B cell (primary cell): ENCODE measurements at regions not wholly inside any gene's neighbourhood (a gene's known extent, or its start where the extent isn't known, plus 50 kb on each side); places are given as distances from the start of the nearest gene placed in this dataset.

ENCODE experiments used
- ATAC-seq: fragments of 200-7000 bp; cut with Tn5 transposase; one replicate; pipeline ENCODE4 v1.10.0; 2021; ENCODE audit warnings: low read depth, mild to moderate bottlenecking, moderate number of reproducible peaks, moderate library complexity
- CTCF ChIA-PET: fragments of 350-600 bp; sonication (Branson Sonifier 250); formaldehyde crosslinking; loops from one replicate; lab custom pipeline; 2021; ENCODE audit warnings: antibody characterized with exemption, inconsistent platforms; lab: Charles Lee
- POLR2A ChIA-PET: fragments of 350-600 bp; sonication (Branson Sonifier 250); formaldehyde crosslinking; loops from one replicate; lab custom pipeline; 2021; ENCODE audit warnings: antibody characterized with exemption; lab: Charles Lee
- DNase-seq: peaks from one replicate; pipeline ENCODE4 v3.0.0; 2013
- H2AFZ ChIP-seq: 2 replicates; pipeline ENCODE4 v1.6.1; 2012; ENCODE audit warnings: mild to moderate bottlenecking, low read depth, low read length; ENCODE audit not compliant: insufficient read depth, poor library complexity, severe bottlenecking
- H3K27ac ChIP-seq, 2 donors: 1 replicate in 1 of 2; 2 replicates in 1 of 2; pipeline ENCODE4 v1.5.1; 2012 to 2013; ENCODE audit warnings: low read length in 2 of 2, mild to moderate bottlenecking in 2 of 2, moderate library complexity in 1 of 2
- H3K27me3 ChIP-seq, 4 experiments: fragments of 200-600 bp in 1 of 4; sonication (generic) in 1 of 4; replicated peaks in 1 of 4; 1 replicate in 2 of 4; 2 replicates in 2 of 4; pipeline versions ENCODE4 v1.6.1 to v1.7.0; 2013 to 2016; ENCODE audit warnings: low read length in 3 of 4, mild to moderate bottlenecking in 2 of 4, mixed read lengths in 1 of 4, moderate library complexity in 1 of 4; ENCODE audit not compliant: insufficient read depth in 4 of 4, control insufficient read depth in 3 of 4; ENCODE audit errors: control extremely low read depth in 1 of 4
- H3K36me3 ChIP-seq, 2 experiments: replicated peaks in 1 of 2; 1 replicate in 1 of 2; 2 replicates in 1 of 2; pipeline versions ENCODE4 v1.6.1 to v1.7.1; 2013; ENCODE audit warnings: low read length in 1 of 2; ENCODE audit not compliant: insufficient read depth in 2 of 2, control insufficient read depth in 1 of 2; ENCODE audit errors: control extremely low read depth in 1 of 2, extremely low read depth in 1 of 2
- H3K4me1 ChIP-seq, 2 donors: fragments of 200-600 bp in 1 of 2; sonication (generic) in 1 of 2; 1 replicate in 1 of 2; 2 replicates in 1 of 2; pipeline versions ENCODE4 v1.5.1 to v1.6.1; 2013 to 2017; ENCODE audit warnings: low read length in 2 of 2; ENCODE audit not compliant: control insufficient read depth in 2 of 2, insufficient read depth in 2 of 2
- H3K4me2 ChIP-seq: replicated peaks from 2 replicates; pipeline ENCODE3; 2012; ENCODE audit warnings: mild to moderate bottlenecking, low read depth, low read length; ENCODE audit not compliant: poor library complexity, severe bottlenecking
- H3K4me3 ChIP-seq, 5 experiments: fragments of 200-600 bp in 1 of 5; sonication (generic) in 1 of 5; 1 replicate in 3 of 5; 2 replicates in 2 of 5; pipeline versions ENCODE4 v1.5.1 to v1.7.0; 2011 to 2016; ENCODE audit warnings: low read length in 4 of 5, mild to moderate bottlenecking in 4 of 5, low read depth in 2 of 5, control low read depth in 1 of 5, moderate library complexity in 1 of 5; ENCODE audit not compliant: insufficient read depth in 1 of 5; ENCODE audit errors: control extremely low read depth in 1 of 5, extremely low read depth in 1 of 5
- H3K79me2 ChIP-seq: fragments of 200-600 bp; sonication (generic); one replicate; pipeline ENCODE4 v1.6.0; 2016; ENCODE audit warnings: low read length; ENCODE audit not compliant: control insufficient read depth, insufficient read depth
- H3K9ac ChIP-seq: fragments of 200-600 bp; sonication (generic); 2 replicates; pipeline ENCODE4 v1.6.1; 2017; ENCODE audit warnings: mild to moderate bottlenecking, low read length, moderate library complexity
- H3K9me3 ChIP-seq, 3 donors: one replicate each; pipeline versions ENCODE4 v1.6.1 to v1.7.1; 2013; ENCODE audit warnings: low read length in 2 of 3; ENCODE audit not compliant: control insufficient read depth in 2 of 3, insufficient read depth in 1 of 3; ENCODE audit errors: control extremely low read depth in 1 of 3
- H4K20me1 ChIP-seq: 2 replicates; pipeline ENCODE4 v1.6.0; 2012; ENCODE audit warnings: mild to moderate bottlenecking, low read length; ENCODE audit not compliant: insufficient read depth, control insufficient read depth, poor library complexity, severe bottlenecking
- H3K27ac Mint-ChIP-seq: one replicate; pipeline ENCODE4 v1.8.0; 2021; ENCODE audit warnings: mixed read lengths
- H3K27me3 Mint-ChIP-seq: one replicate; pipeline ENCODE4 v1.8.0; 2021; ENCODE audit warnings: mixed read lengths
- H3K4me1 Mint-ChIP-seq: one replicate; pipeline ENCODE4 v1.8.0; 2021; ENCODE audit warnings: mixed read lengths
- H3K4me3 Mint-ChIP-seq: one replicate; pipeline ENCODE4 v1.8.0; 2021; ENCODE audit warnings: mixed read lengths
- H3K9me3 Mint-ChIP-seq: one replicate; pipeline ENCODE4 v1.8.0; 2022; ENCODE audit warnings: mixed read lengths; ENCODE audit not compliant: insufficient read depth
- EZH2 ChIP-seq: IDR thresholded peaks from 2 replicates; pipeline ENCODE4 v1.6.1; 2012; ENCODE audit warnings: borderline replicate concordance, low read depth, mild to moderate bottlenecking, moderate library complexity, low read length; ENCODE audit not compliant: insufficient read depth, poor library complexity, severe bottlenecking
- WGBS: methylation state at CpG from one replicate; pipeline ENCODE4 v1.1.5; 2013; ENCODE audit warnings: missing lambda C conversion rate; ENCODE audit not compliant: insufficient coverage; 5-methylcytosine and 5-hydroxymethylcytosine counted together
- intact Hi-C: fragments of 100-400 bp; cut with micrococcal nuclease; formaldehyde crosslinking; loops from one replicate; pipeline ENCODE4 v1.10.0; 2022
- TF ChIP-seq, protein P1 (sequence below): fragments of 200-600 bp; IDR thresholded peaks from one replicate; pipeline ENCODE4 v1.8.0; 2022; ENCODE audit warnings: antibody characterized with exemption, mild to moderate bottlenecking

DNA sequence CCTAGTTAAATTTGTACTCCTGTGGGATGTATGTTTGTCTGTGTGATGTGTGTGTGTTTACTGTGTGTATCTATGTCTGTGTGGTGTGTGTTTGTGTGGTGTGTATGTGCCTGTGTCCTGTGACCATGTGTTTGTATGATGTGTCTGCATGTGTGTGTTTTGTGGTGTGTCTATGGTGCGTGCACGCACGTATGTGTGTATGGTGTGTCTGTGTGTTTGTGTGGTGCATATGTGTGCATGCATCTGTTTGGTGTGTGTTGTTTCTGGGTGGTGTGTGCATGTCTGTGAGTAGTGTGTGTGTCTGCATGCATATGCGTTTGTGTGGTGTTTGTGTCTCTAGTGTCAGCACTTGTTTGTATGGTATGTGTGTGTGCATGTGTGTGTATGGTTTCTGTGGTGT is 174.2 kb upstream of the RBFOX1 start:
- Histone ChIP-seq H3K27me3 (no peaks in the 10 kb centered on the region), H3K9me3 (peaks cover 0 to 3% (median 1%) of the 10 kb centered on the region in 3 donors), H3K4me1 (no peaks in the 10 kb centered on the region), H3K4me3 (no peak overlapping the region), H2AFZ (no peak overlapping the region), H3K4me2 (no peak overlapping the region), H3K79me2 (no peaks in the 10 kb centered on the region), H3K9ac (no peak overlapping the region), H3K27ac (no peak overlapping the region), H3K36me3 (no peaks in the 10 kb centered on the region), H4K20me1 (no peaks in the 10 kb centered on the region)
- Mint-ChIP-seq H3K27me3 (no peaks in the 10 kb centered on the region), H3K4me3 (no peak overlapping the region), H3K9me3 (no peaks in the 10 kb centered on the region), H3K27ac (no peak overlapping the region), H3K4me1 (no peaks in the 10 kb centered on the region)
- POLR2A ChIA-PET = no interaction called here
- intact Hi-C loops = no loop called here
- no peak for DNase-seq
- CTCF ChIA-PET = no interaction called here
- WGBS = 99% methylated on average over 4 of the region's 4 CpGs
- ATAC-seq = no peak
- TF ChIP-seq EZH2 = no peak
- TF ChIP-seq, protein P1, sequence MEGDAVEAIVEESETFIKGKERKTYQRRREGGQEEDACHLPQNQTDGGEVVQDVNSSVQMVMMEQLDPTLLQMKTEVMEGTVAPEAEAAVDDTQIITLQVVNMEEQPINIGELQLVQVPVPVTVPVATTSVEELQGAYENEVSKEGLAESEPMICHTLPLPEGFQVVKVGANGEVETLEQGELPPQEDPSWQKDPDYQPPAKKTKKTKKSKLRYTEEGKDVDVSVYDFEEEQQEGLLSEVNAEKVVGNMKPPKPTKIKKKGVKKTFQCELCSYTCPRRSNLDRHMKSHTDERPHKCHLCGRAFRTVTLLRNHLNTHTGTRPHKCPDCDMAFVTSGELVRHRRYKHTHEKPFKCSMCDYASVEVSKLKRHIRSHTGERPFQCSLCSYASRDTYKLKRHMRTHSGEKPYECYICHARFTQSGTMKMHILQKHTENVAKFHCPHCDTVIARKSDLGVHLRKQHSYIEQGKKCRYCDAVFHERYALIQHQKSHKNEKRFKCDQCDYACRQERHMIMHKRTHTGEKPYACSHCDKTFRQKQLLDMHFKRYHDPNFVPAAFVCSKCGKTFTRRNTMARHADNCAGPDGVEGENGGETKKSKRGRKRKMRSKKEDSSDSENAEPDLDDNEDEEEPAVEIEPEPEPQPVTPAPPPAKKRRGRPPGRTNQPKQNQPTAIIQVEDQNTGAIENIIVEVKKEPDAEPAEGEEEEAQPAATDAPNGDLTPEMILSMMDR = no peak

DNA sequence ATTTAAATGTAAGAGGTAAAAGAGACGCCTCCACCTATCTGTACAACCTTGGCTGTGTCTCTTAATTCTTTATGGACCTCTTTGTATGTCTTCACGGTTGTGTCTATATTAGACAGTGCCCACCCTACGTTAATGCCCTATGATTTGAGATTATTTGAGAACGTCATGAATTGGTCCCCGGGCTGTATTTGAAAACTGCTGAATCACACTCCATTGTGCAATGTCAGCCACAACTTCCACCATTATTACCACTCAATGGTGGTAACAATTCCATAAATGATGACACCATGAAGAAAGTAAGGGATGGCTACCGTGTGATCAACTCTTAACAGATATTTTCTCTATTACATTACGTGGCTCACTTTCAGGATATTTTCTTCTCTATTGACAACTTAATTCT is 182.4 kb upstream of the RBFOX1 start:
- Histone ChIP-seq H4K20me1 (no peaks in the 10 kb centered on the region), H3K9me3 (peaks cover 0 to 5% (median 0%) of the 10 kb centered on the region in 3 donors), H3K79me2 (no peaks in the 10 kb centered on the region), H3K4me2 (no peak overlapping the region), H2AFZ (no peak overlapping the region), H3K4me3 (no peak overlapping the region), H3K27me3 (no peaks in the 10 kb centered on the region), H3K9ac (no peak overlapping the region), H3K4me1 (no peaks in the 10 kb centered on the region), H3K36me3 (no peaks in the 10 kb centered on the region), H3K27ac (no peak overlapping the region)
- CTCF ChIA-PET = no interaction called here
- Mint-ChIP-seq H3K27ac (no peak overlapping the region), H3K4me1 (no peaks in the 10 kb centered on the region), H3K4me3 (no peak overlapping the region), H3K27me3 (no peaks in the 10 kb centered on the region), H3K9me3 (peaks cover 4% of the 10 kb centered on the region)
- intact Hi-C loops = no loop called here
- DNase-seq (no peak), ATAC-seq (no peak)
- POLR2A ChIA-PET = no interaction called here
- TF ChIP-seq, protein P1 = no peak
- no peak for TF ChIP-seq EZH2
- WGBS = no CpG with 5 or more reads among the region's 7 CpGs
